T-cell (primary cell): ENCODE measurements at regions not wholly inside any gene's neighbourhood (a gene's known extent, or its start where the extent isn't known, plus 50 kb on each side); places are given as distances from the start of the nearest gene placed in this dataset.

Experiments
- ATAC-seq, 4 experiments: fragments of 200-7000 bp in 3 of 4; fragments of 150-1000 bp in 1 of 4; cut with Tn5 transposase; replicated peaks in 1 of 4; 1 replicate in 3 of 4; 2 replicates in 1 of 4; pipeline ENCODE4 v1.10.0; 2021; ENCODE audit warnings: moderate library complexity in 3 of 4, mild to moderate bottlenecking in 2 of 4, moderate number of reproducible peaks in 1 of 4
- CTCF ChIA-PET, 2 donors: fragments of 300-600 bp; sonication (Branson Sonifier 250); formaldehyde crosslinking; loops; one replicate each; lab custom pipeline; 2022; ENCODE audit warnings: antibody characterized with exemption in 2 of 2; lab: Charles Lee
- POLR2A ChIA-PET, 2 donors: fragments of 300-600 bp; sonication (Branson Sonifier 250); formaldehyde crosslinking; loops; one replicate each; lab custom pipeline; 2022; ENCODE audit warnings: antibody characterized with exemption in 2 of 2; lab: Charles Lee
- DNase-seq, 35 experiments: peaks; one replicate each; pipeline versions ENCODE4 v3.0.0 to v3.0.0-alpha.2; 2013 to 2023
- H3K27ac ChIP-seq: one replicate; pipeline ENCODE4 v1.5.1; 2013; ENCODE audit warnings: low read length
- H3K27me3 ChIP-seq, 2 experiments: replicated peaks in 1 of 2; 1 replicate in 1 of 2; 2 replicates in 1 of 2; pipeline versions ENCODE4 v1.6.1 to v1.7.0; 2013; ENCODE audit warnings: low read length in 1 of 2, mixed read lengths in 1 of 2; ENCODE audit not compliant: control insufficient read depth in 2 of 2, insufficient read depth in 2 of 2; ENCODE audit errors: extremely low read depth in 1 of 2
- H3K36me3 ChIP-seq, 2 donors: 1 replicate in 1 of 2; 2 replicates in 1 of 2; pipeline versions ENCODE4 v1.6.1 to v1.7.0; 2013; ENCODE audit warnings: low read length in 1 of 2; ENCODE audit not compliant: control insufficient read depth in 2 of 2, insufficient read depth in 1 of 2; ENCODE audit errors: extremely low read depth in 1 of 2
- H3K4me1 ChIP-seq, 2 experiments: 1 replicate in 1 of 2; 2 replicates in 1 of 2; pipeline versions ENCODE4 v1.6.1 to v1.7.0; 2013; ENCODE audit warnings: low read length in 2 of 2, mixed read lengths in 1 of 2; ENCODE audit not compliant: insufficient read depth in 2 of 2, control insufficient read depth in 1 of 2; ENCODE audit errors: extremely low read depth in 1 of 2
- H3K4me3 ChIP-seq, 2 donors: 1 replicate in 1 of 2; 2 replicates in 1 of 2; pipeline versions ENCODE4 v1.5.1 to v1.7.0; 2013; ENCODE audit warnings: mild to moderate bottlenecking in 2 of 2, low read length in 1 of 2, moderate library complexity in 1 of 2; ENCODE audit not compliant: control insufficient read depth in 1 of 2; ENCODE audit errors: extremely low read depth in 1 of 2
- H3K9me3 ChIP-seq: 2 replicates; pipeline ENCODE4 v1.7.0; 2013
- H3K27ac Mint-ChIP-seq, 2 donors: one replicate each; pipeline ENCODE4 v1.8.0; 2020 to 2021; ENCODE audit warnings: mild to moderate bottlenecking in 2 of 2, mixed read lengths in 2 of 2
- H3K27me3 Mint-ChIP-seq, 2 donors: one replicate each; pipeline ENCODE4 v1.8.0; 2021 to 2022; ENCODE audit warnings: mixed read lengths in 2 of 2
- H3K36me3 Mint-ChIP-seq: one replicate; pipeline ENCODE4 v1.8.0; 2021; ENCODE audit warnings: mixed read lengths
- H3K4me1 Mint-ChIP-seq, 3 donors: one replicate each; pipeline ENCODE4 v1.8.0; 2020 to 2022; ENCODE audit warnings: mixed read lengths in 3 of 3, mild to moderate bottlenecking in 1 of 3
- H3K4me3 Mint-ChIP-seq, 3 donors: one replicate each; pipeline ENCODE4 v1.8.0; 2020 to 2022; ENCODE audit warnings: mild to moderate bottlenecking in 3 of 3, mixed read lengths in 3 of 3, moderate library complexity in 3 of 3
- H3K9me3 Mint-ChIP-seq, 3 donors: one replicate each; pipeline ENCODE4 v1.8.0; 2020 to 2022; ENCODE audit warnings: mixed read lengths in 3 of 3
- WGBS: methylation state at CpG from one replicate; pipeline ENCODE4 v1.1.5; 2013; ENCODE audit warnings: missing lambda C conversion rate; ENCODE audit not compliant: insufficient coverage; 5-methylcytosine and 5-hydroxymethylcytosine counted together

DNA sequence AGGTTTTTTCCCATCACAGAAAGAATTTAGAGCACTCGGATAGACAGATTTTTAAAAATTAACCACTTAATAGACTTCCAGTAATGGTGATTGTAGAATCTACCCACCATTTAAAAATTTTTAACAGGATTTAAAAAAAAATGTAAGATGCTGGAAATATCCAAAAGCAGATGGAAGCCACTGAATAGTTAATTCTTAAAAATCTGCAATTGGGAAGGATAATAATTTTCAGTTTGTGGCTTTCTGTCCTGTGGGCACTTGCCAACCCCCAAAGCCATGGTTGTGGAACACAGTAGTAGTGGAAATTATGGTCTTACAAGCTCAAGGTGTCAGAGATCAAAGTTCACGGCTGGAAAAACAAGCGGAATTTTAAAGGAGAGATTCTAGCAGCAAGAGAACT is 101.0 kb upstream of the SP4 start:
- H3K36me3 Mint-ChIP-seq, result no peaks in the 10 kb centered on the region
- H3K4me3 Mint-ChIP-seq, result no peak overlapping the region
- H3K27ac ChIP-seq, result no peak overlapping the region
- POLR2A ChIA-PET, result no interaction called here
- DNase-seq, result no peak
- no peaks in the 10 kb centered on the region for H3K27me3 ChIP-seq
- CTCF ChIA-PET, result no interaction called here
- peaks cover 0 to 2% (median 0%) of the 10 kb centered on the region in 3 donors for H3K9me3 Mint-ChIP-seq
- no peaks in the 10 kb centered on the region for H3K9me3 ChIP-seq
- no peaks in the 10 kb centered on the region for H3K4me1 ChIP-seq
- no peaks in the 10 kb centered on the region for H3K27me3 Mint-ChIP-seq
- H3K36me3 ChIP-seq, result no peaks in the 10 kb centered on the region
- no peak overlapping the region for H3K27ac Mint-ChIP-seq
- no peak for ATAC-seq
- WGBS, result no CpG with 5 or more reads among the region's 3 CpGs
- peaks cover 0 to 6% (median 2%) of the 10 kb centered on the region in 3 donors for H3K4me1 Mint-ChIP-seq
- H3K4me3 ChIP-seq, result no peak overlapping the region

DNA sequence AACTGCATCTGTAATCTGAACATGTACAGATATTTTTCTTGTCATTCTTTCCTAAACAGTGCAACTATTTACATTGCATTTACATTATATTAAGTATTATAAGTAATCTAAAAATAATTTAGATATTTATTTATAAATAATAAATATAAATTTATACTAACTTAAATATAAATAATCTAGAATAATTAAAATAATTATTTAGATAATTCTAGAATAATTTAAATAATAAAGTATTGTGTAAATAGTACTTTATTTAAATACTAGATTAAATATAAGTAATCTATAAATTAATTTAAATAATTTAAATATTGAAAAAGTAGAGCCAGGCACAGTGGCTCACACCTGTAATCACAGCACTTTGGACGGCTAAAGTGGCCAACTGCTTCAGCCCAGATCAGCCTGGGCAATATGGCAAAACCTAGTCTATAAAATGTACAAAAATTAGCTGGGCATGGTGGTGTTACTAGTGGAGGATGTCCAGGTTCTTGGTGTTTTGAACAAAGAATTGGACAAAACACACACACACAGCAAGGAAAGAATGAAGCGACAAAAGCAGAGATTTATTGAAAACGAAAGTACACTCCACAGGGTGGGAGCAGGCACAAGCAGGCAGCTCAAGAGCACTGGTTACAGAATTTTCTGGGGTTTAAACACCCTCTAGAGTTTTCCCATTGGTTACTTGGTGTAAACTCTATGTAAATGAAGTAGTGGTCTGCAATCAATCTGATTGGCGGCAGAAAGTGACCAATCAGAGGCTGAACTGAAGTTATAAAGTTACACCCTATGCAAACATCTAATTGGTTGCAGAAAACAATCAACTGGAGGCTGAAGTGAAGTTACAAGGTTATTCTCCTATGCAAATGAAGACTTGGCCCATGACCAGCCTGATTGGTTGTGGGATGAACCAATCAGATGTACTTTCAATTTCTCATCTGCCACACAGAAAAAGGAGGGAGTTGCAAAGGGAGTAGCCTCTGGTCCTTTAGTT is 100.2 kb upstream of the SP4 start:
- Mint-ChIP-seq H3K4me3 (no peak overlapping the region), H3K27me3 (no peaks in the 10 kb centered on the region), H3K27ac (no peak overlapping the region), H3K36me3 (no peaks in the 10 kb centered on the region), H3K4me1 (peaks cover 0 to 6% (median 2%) of the 10 kb centered on the region in 3 donors), H3K9me3 (peaks cover 0 to 2% (median 0%) of the 10 kb centered on the region in 3 donors)
- Histone ChIP-seq H3K4me3 (no peak overlapping the region), H3K27ac (no peak overlapping the region), H3K36me3 (no peaks in the 10 kb centered on the region), H3K9me3 (no peaks in the 10 kb centered on the region), H3K27me3 (no peaks in the 10 kb centered on the region), H3K4me1 (no peaks in the 10 kb centered on the region)
- CTCF ChIA-PET, result no interaction called here
- DNase-seq (no peak), ATAC-seq (no peak)
- POLR2A ChIA-PET, result no interaction called here
- WGBS, result no CpG with 5 or more reads among the region's 4 CpGs

DNA sequence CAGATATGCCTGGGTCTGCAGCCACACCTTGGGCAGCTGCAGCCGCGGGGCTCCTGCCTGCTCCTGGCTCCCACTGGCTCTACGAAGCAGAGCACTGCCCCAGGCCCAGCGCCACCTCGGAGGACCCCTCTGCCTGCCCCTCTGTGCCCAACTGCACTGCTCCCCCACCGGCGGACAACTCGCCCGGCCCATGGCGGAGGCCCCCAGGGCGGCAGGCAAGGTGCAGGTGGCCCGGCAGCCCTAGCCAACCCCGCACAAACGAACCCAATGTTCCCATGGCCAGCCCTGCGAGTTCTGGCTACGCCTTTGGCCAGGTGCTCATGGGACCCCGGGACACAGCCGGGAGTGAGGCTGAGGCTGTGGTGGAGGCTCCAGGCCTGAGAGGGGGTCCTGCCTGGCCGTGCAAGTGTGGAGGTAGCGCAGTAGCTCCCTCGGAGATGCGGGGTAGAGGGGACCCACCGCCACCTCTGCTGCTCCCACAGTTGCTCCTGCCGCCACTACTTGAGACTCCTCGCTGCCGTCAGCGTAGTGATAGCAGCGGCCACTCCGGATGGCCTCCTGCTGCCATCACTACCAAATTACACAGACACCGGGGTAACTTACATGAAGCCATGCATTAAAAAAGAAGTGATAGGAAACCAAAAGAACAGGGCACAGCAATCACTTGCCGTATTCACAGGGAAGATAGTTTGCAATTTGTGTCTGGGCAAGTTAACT is 97.3 kb upstream of the SP4 start:
- POLR2A ChIA-PET, result no interaction called here
- WGBS, result 94% methylated on average over 20 of the region's 31 CpGs
- H3K4me1 ChIP-seq, result no peaks in the 10 kb centered on the region
- DNase-seq (no peak), ATAC-seq (no peak)
- no peaks in the 10 kb centered on the region for H3K27me3 Mint-ChIP-seq
- peaks cover 0 to 2% (median 0%) of the 10 kb centered on the region in 3 donors for H3K9me3 Mint-ChIP-seq
- H3K27ac Mint-ChIP-seq, result no peak overlapping the region
- H3K27me3 ChIP-seq, result no peaks in the 10 kb centered on the region
- H3K27ac ChIP-seq, result no peak overlapping the region
- H3K4me1 Mint-ChIP-seq, result peaks cover 0 to 2% (median 1%) of the 10 kb centered on the region in 3 donors
- CTCF ChIA-PET, result interaction anchor here in 1 of 2 donors (1.0 kb wide), 1 partner anchor 11 kb away, joined by 3 read pairs; no protein-coding TSS in a partner anchor
- no peak overlapping the region for H3K4me3 Mint-ChIP-seq
- H3K4me3 ChIP-seq, result no peak overlapping the region
- no peaks in the 10 kb centered on the region for H3K36me3 Mint-ChIP-seq
- H3K36me3 ChIP-seq, result no peaks in the 10 kb centered on the region
- H3K9me3 ChIP-seq, result no peaks in the 10 kb centered on the region

DNA sequence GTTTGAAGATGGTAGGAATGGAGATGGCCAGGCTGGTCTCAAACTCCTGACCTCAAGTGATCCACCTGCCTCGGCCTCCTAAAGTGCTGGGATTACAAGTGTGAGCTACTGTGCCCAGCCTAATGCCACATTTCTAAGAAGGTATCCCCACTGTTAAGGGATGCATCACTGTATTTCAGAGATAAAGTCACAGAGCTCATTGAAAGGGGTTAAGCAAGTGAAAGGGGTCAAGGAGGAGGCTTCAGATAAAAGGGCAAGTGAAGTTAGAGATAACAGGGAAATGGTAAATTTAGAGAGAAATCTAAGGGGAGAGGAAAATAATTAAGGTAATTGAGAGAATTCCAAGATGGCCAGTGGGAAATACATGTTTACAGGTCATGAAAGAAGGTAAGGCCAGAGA is 93.0 kb upstream of the SP4 start:
- no peak for ATAC-seq
- no peaks in the 10 kb centered on the region for H3K27me3 Mint-ChIP-seq
- H3K9me3 Mint-ChIP-seq, result peaks cover 0 to 1% (median 0%) of the 10 kb centered on the region in 3 donors
- Histone ChIP-seq H3K27me3 (no peaks in the 10 kb centered on the region), H3K4me1 (peaks cover 9 to 10% of the 10 kb centered on the region in 2 experiments), H3K27ac (no peak overlapping the region), H3K36me3 (no peaks in the 10 kb centered on the region), H3K9me3 (no peaks in the 10 kb centered on the region), H3K4me3 (no peak overlapping the region)
- H3K27ac Mint-ChIP-seq, result no peak overlapping the region
- H3K4me1 Mint-ChIP-seq, result peaks cover 18 to 23% (median 20%) of the 10 kb centered on the region in 3 donors
- H3K4me3 Mint-ChIP-seq, result no peak overlapping the region
- CTCF ChIA-PET, result no interaction called here
- no peaks in the 10 kb centered on the region for H3K36me3 Mint-ChIP-seq
- 88% methylated on average over 1 of the region's 1 CpG for WGBS
- POLR2A ChIA-PET, result no interaction called here
- no peak for DNase-seq

DNA sequence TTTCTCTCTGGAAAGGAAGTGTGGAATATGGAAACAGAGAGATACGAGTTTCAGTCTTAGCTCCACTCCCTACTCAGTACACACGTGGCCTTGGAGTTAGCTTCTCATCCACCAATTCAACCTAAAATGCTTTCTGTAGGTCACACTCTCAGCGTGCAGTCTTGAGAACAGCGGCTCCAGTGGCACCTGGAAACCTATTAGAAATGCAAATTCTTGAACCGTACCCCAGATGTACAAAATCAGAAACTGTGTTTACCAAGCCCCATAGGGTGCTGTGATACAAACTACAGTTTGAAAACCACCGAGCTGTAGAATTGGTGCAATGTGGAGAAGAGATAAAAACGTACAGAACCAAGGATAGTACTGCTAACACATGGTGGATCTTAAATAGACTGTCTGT is 91.1 kb upstream of the SP4 start:
- H3K27me3 ChIP-seq, result no peaks in the 10 kb centered on the region
- Mint-ChIP-seq H3K36me3 (no peaks in the 10 kb centered on the region), H3K4me1 (peaks cover 18 to 33% (median 20%) of the 10 kb centered on the region in 3 donors), H3K9me3 (peaks cover 0 to 9% (median 0%) of the 10 kb centered on the region in 3 donors), H3K4me3 (no peak overlapping the region), H3K27me3 (no peaks in the 10 kb centered on the region), H3K27ac (peak overlapping the region in 1 of 2 donors; percentile 22)
- ATAC-seq (no peak), DNase-seq (no peak)
- ChIA-PET CTCF (interaction anchor here in 1 of 2 donors (0.8 kb wide), 1 partner anchor 21 kb away, joined by 3 read pairs; no protein-coding TSS in a partner anchor), POLR2A (no interaction called here)
- no peaks in the 10 kb centered on the region for H3K9me3 ChIP-seq
- H3K4me1 ChIP-seq, result peaks cover 9 to 10% of the 10 kb centered on the region in 2 experiments
- H3K27ac ChIP-seq, result no peak overlapping the region
- no peaks in the 10 kb centered on the region for H3K36me3 ChIP-seq
- 100% methylated on average over 2 of the region's 7 CpGs for WGBS
- H3K4me3 ChIP-seq, result no peak overlapping the region

DNA sequence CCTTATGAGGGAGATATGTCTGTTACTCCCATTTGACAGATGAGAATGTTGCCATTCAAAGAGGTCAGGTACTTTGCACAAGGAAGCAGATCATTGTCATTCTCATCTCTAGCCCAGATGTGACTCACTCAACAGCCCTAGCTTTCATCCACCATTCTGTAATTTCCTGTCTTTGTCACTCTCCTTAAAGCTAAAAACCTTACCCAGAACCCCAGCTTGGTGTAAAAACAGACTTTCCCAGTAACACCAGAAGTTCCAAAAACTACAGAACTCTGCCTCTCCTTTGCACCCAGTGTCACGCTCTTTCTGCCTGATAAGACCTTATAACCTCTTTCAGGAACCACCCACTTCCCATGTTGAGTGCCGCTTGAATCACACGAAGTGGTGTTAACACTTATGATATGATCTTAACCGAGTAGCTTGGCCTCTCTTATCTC is 89.1 kb upstream of the SP4 start:
- Histone ChIP-seq H3K36me3 (no peaks in the 10 kb centered on the region), H3K4me1 (peaks cover 9 to 10% of the 10 kb centered on the region in 2 experiments), H3K27ac (peak overlapping the region; percentile 75), H3K9me3 (no peaks in the 10 kb centered on the region), H3K27me3 (no peaks in the 10 kb centered on the region), H3K4me3 (no peak overlapping the region)
- ChIA-PET POLR2A (interaction anchor here (0.6 to 1.0 kb wide), 5 partner anchors 14 to 434 kb away, joined by 3 to 7 read pairs (median 4); no protein-coding TSS in a partner anchor), CTCF (interaction anchor here (0.6 to 1.3 kb wide), 4 partner anchors 14 to 176 kb away, joined by 3 to 9 read pairs (median 4); no protein-coding TSS in a partner anchor)
- Mint-ChIP-seq H3K9me3 (peaks cover 0 to 9% (median 0%) of the 10 kb centered on the region in 3 donors), H3K4me1 (peaks cover 18 to 33% (median 20%) of the 10 kb centered on the region in 3 donors), H3K4me3 (peak overlapping the region; percentile 43 to 58 (median 54)), H3K36me3 (no peaks in the 10 kb centered on the region), H3K27me3 (no peaks in the 10 kb centered on the region), H3K27ac (peak overlapping the region; percentile 93 to 96)
- WGBS, result 0% methylated on average over 1 of the region's 4 CpGs
- DNase-seq, result peak in 26 of 35 experiments; percentile 3 to 56 (median 22)
- ATAC-seq, result peak; percentile 87 to 95 (median 94)
